SJSA1 (cell line): ENCODE measurements at regions not wholly inside any gene's neighbourhood (a gene's known extent, or its start where the extent isn't known, plus 50 kb on each side); places are given as distances from the start of the nearest gene placed in this dataset.
A peak's percentile ranks its signal among the peaks of the same experiment; 100 is the strongest.
"Not testable (repeated sequence)": the region's sequence is repeated elsewhere in the genome, so short reads cannot be mapped to it uniquely, and the experiment has no call there.

ENCODE experiments used
- DNase-seq, 2 experiments: peaks; one replicate each; pipeline ENCODE4 v3.0.0-alpha.2; 2015 to 2020; ENCODE audit warnings: low spot score in 2 of 2, low read depth in 1 of 2
- H3K27ac ChIP-seq: fragments of 250-450 bp; sonication (Bioruptor Pico); 2 replicates; pipeline ENCODE4 v1.5.1; 2020; ENCODE audit warnings: mild to moderate bottlenecking, moderate library complexity
- H3K27me3 ChIP-seq: fragments of 250-450 bp; sonication (Bioruptor Pico); replicated peaks from 2 replicates; pipeline ENCODE4 v1.5.1; 2020; ENCODE audit warnings: mild to moderate bottlenecking, moderate library complexity
- H3K36me3 ChIP-seq: fragments of 250-450 bp; sonication (Bioruptor Pico); 2 replicates; pipeline ENCODE4 v1.5.1; 2020; ENCODE audit warnings: mild to moderate bottlenecking
- H3K4me1 ChIP-seq: fragments of 250-450 bp; sonication (Bioruptor Pico); replicated peaks from 2 replicates; pipeline ENCODE4 v1.6.1; 2021; ENCODE audit warnings: mild to moderate bottlenecking
- H3K4me3 ChIP-seq: fragments of 250-450 bp; sonication (Bioruptor Pico); 2 replicates; pipeline ENCODE4 v1.5.1; 2020; ENCODE audit warnings: mild to moderate bottlenecking
- H3K9me3 ChIP-seq: fragments of 250-450 bp; sonication (Bioruptor Pico); replicated peaks from 2 replicates; pipeline ENCODE4 v1.5.1; 2020; ENCODE audit warnings: mild to moderate bottlenecking

DNA sequence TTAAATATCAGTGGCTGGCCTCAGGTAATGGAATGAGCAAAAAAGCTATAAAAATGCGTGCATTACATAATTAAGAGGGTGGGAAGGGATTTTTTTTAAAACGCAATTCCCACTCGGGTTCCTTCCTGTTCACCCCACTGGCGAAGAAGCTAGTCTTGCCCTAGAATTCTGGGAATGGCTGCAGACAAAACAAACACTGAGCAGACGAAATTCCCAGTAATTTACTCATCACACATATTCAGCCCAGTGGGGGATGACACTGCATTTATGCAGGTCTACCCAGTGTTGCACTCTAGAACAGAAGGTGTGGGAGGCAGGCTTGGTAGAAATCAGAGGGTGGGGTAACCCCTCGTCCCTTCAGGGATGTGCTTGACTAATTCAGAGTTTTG is 2695.0 kb upstream of the DEFB115 start:
- H3K9me3 ChIP-seq: no peaks in the 10 kb centered on the region
- H3K4me3 ChIP-seq: no peak overlapping the region
- H3K27me3 ChIP-seq: no peaks in the 10 kb centered on the region
- H3K36me3 ChIP-seq: 0 out of 2 replicates have a peak, but pooled peaks cover 3% of the 10 kb centered on the region
- H3K27ac ChIP-seq: peak overlapping the region; percentile 78
- DNase-seq: peak; percentile 84 to 90
- peaks cover 15% of the 10 kb centered on the region for H3K4me1 ChIP-seq

DNA sequence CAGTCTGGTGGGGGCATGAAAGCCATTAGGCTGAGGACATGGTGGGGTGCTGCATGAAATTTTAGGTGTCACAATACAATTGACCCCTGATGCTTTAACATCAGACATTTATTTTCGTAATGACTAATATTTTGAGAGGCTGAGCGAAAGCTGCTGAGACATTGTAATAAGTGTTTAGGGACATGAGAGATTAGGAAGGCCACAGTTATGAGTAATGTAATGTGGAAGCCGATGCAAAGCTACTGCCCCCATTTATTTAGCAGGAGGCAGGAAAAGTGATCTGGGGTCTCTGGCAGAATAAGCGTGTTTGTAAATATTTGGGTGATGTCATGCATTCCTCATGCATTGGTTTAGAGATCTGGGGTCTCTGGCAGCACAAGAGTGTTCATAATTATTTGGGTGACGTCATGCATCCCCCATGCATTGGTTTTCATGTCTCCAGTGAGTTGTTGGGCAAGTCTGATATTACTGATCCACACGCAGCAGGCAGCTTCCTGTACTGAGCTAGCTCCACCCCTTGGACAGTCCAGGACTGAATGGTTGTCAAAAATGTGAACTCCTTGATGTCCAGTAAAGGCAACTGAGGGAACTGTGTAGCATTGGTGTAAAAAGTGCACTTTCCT is 2694.5 kb upstream of the DEFB115 start:
- H3K9me3 ChIP-seq, H3K36me3 ChIP-seq, H3K4me3 ChIP-seq, H3K27me3 ChIP-seq: not testable (repeated sequence)
- DNase-seq: peak; percentile 81 to 94
- Histone ChIP-seq H3K4me1 (peaks cover 15% of the 10 kb centered on the region), H3K27ac (peak overlapping the region; percentile 78)

DNA sequence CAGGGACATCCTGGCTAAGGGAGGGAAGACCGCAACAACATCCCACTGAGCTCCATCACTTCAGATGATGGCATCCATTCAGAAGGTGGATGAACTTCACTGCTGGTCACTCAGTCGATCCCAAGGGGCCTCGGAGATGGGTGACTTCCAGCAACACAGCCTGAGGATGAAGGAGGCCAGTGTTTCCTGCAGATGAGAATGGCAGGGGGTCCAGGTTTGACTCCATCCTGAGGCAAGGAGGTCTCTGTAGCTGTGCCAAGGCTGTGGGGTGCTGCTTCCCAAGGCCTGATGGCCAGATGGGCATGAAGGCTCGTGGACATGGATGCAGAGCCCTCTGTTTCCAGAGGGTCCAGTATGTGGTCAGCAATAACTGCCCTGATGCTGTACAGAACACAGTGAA is 2693.4 kb upstream of the DEFB115 start:
- H3K27ac ChIP-seq: peak overlapping the region; percentile 78; the same call in 1 of the 2 replicates
- not testable (repeated sequence) for H3K4me3 ChIP-seq, H3K9me3 ChIP-seq, DNase-seq, H3K36me3 ChIP-seq, H3K27me3 ChIP-seq
- peaks cover 15% of the 10 kb centered on the region for H3K4me1 ChIP-seq

GRCh38 chr20:28564688-28565463 is 2692.6 kb upstream of the DEFB115 start:
- not testable (repeated sequence) for H3K36me3 ChIP-seq, H3K9me3 ChIP-seq, H3K27ac ChIP-seq, H3K4me3 ChIP-seq, H3K27me3 ChIP-seq, DNase-seq
- peaks cover 15% of the 10 kb centered on the region for H3K4me1 ChIP-seq

- not testable (repeated sequence) for H3K27ac ChIP-seq, H3K27me3 ChIP-seq, H3K9me3 ChIP-seq, H3K36me3 ChIP-seq, H3K4me3 ChIP-seq, H3K4me1 ChIP-seq
- peak in 1 of 2 experiments; percentile 8 for DNase-seq
These were observed 2681.5 kb upstream of the DEFB115 start for GRCh38 chr20:28575991-28576390.

- not testable (repeated sequence) for H3K36me3 ChIP-seq, H3K27ac ChIP-seq, H3K4me1 ChIP-seq, DNase-seq, H3K4me3 ChIP-seq, H3K9me3 ChIP-seq, H3K27me3 ChIP-seq
These were observed 2665.8 kb upstream of the DEFB115 start for GRCh38 chr20:28591680-28592079.

DNA sequence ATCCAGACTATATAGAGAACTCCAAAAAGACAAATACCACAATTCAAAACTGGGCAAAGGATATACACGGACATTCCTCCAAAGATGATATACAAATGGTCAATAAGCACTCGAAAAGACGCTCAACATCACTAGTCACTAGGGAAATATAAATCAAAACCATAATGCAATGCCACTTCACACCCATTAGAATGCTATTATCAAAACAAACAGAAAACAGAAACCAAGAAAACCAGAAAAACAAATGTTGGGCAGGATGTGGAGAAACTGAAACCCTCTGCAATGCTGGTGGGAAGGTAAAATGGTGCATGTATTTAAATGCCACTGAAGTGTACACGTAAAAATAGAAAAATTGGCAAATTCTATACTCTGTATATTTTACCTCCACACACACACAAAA is 2664.1 kb upstream of the DEFB115 start:
- not testable (repeated sequence) for H3K4me3 ChIP-seq, H3K27ac ChIP-seq, H3K36me3 ChIP-seq, H3K4me1 ChIP-seq, H3K9me3 ChIP-seq, H3K27me3 ChIP-seq, DNase-seq

- H3K4me1 ChIP-seq, H3K27ac ChIP-seq: not testable (repeated sequence)
These were observed 2663.0 kb upstream of the DEFB115 start for GRCh38 chr20:28594476-28594875.

DNA sequence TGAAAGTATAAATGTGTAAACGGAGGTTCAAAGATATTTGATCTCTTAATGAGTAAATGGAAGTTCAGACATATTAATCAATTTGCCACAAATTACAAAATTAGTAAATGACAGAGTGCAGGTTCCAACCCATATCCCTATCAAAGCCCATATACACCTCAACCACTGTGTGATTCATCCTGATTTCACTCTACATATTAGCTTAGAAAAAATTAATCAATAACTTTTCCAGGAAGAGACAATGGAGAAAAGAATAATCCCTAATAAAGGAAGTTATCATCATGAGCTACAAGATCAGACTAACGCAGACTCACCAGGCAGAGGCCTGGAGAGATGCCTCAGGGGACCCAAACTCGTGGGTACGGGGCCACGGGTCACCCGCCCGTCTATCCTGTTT is 2655.5 kb upstream of the DEFB115 start:
- H3K27me3 ChIP-seq, H3K4me1 ChIP-seq, H3K36me3 ChIP-seq, H3K9me3 ChIP-seq: not testable (repeated sequence)
- H3K27ac ChIP-seq: peak overlapping the region; percentile 39
- peak in 1 of 2 experiments; percentile 10 for DNase-seq
- peak overlapping the region; percentile 44 for H3K4me3 ChIP-seq

More at GRCh38 chr20:28594476-28594875, 2663.0 kb upstream of the DEFB115 start:
- not testable (repeated sequence) for H3K4me3 ChIP-seq, H3K27me3 ChIP-seq, DNase-seq, H3K36me3 ChIP-seq, H3K9me3 ChIP-seq

DNA sequence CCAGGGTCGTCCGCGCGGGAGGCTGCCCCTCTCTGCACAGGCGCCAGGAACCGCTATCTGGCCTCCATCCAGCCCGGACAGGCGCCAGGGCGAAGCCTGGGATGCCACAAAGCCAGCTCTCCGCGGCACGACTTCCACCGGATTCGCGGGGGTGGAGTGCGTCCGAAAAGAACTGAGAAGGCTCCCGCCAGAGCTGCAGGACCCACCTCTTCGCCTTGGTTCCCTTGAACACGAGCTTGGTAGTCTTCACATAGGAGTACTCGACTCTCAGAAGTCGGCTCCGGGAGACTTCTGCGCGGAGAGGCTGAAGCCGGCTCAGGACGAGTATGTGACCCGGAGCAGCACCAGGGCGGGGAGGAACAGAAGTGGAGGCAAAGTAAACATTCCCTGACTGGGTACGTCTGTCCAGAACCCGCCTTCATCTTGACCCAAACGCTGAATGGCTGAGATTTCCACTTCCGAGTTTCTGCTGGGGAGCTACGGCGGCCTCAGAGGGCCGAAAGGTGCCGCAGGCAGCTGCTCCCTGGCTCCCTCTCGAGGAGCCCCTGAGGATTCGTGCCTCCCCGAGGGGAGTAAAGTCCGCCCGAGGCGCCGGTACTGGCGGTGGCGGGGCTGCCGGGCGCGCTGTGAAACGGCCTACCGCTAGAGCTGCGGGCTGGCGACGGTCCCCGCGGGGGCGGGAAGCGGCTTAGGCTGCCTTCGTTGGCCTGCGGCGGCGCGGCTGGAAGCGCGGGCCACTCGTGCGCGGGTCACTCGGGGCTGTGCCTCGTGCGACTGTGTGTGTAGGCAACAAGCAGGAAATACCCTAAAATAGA is 2654.9 kb upstream of the DEFB115 start:
- Histone ChIP-seq H3K4me3 (peak overlapping the region; percentile 44), H3K27ac (peak overlapping the region; percentile 41)
- H3K4me1 ChIP-seq, H3K27me3 ChIP-seq, H3K9me3 ChIP-seq, H3K36me3 ChIP-seq: not testable (repeated sequence)
- peak; percentile 91 to 93 for DNase-seq

- not testable (repeated sequence) for H3K4me1 ChIP-seq, H3K36me3 ChIP-seq, H3K9me3 ChIP-seq, H3K27me3 ChIP-seq, DNase-seq
- peak overlapping the region; percentile 44 for H3K4me3 ChIP-seq
- H3K27ac ChIP-seq: peak overlapping the region; percentile 41; the same call in 1 of the 2 replicates
These were observed 2654.3 kb upstream of the DEFB115 start for GRCh38 chr20:28603218-28603577.

- no peak overlapping the region for H3K27ac ChIP-seq
- no peaks in the 10 kb centered on the region for H3K4me1 ChIP-seq
- no peak for DNase-seq
- H3K27me3 ChIP-seq: no peaks in the 10 kb centered on the region
- no peaks in the 10 kb centered on the region for H3K36me3 ChIP-seq
- no peaks in the 10 kb centered on the region for H3K9me3 ChIP-seq
- H3K4me3 ChIP-seq: no peak overlapping the region
These were observed 2641.1 kb upstream of the DEFB115 start for GRCh38 chr20:28616354-28616753.

DNA sequence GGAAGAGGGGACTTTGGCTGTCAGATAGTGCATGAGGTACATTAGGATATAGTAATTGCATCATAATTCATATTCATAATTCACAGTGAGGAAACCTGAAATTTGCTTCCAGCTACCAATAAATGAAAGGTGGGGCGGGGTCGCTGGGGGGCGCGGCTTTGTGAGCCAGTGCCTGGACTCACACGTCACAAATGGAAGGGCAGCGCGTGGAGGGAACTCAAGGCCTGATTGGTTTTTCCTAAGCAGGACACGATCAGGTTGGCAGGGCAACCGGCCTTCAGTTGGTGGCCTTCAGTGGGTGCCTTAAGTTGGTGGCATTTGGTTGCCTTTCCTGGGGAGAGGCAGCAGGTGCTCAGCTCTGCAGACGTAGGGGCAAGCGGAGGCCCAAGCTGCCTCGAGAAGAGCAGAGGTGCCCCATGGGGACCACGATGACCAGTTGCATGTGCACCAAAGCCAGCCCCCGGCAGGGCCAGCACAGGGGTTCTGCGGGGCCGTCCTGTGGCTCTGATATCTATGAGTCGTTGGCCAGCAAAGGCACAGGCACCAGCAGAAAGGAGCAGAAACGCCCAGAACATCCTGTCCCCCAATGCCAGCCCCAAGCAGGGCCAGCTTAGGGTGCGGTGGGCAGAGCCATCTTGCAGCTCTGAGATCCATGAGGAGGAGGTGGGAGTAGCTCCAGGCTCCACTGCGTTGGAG is 2637.4 kb upstream of the DEFB115 start:
- not testable (repeated sequence) for H3K36me3 ChIP-seq, DNase-seq, H3K9me3 ChIP-seq, H3K27ac ChIP-seq, H3K4me1 ChIP-seq, H3K4me3 ChIP-seq, H3K27me3 ChIP-seq

GRCh38 chr20:28625112-28625511 is 2632.4 kb upstream of the DEFB115 start:
- H3K27ac ChIP-seq, H3K4me3 ChIP-seq, DNase-seq, H3K36me3 ChIP-seq, H3K9me3 ChIP-seq, H3K4me1 ChIP-seq, H3K27me3 ChIP-seq: not testable (repeated sequence)
